Prostate gland (tissue), 2 donors: ENCODE measurements at regions not wholly inside any gene's neighbourhood (a gene's known extent, or its start where the extent isn't known, plus 50 kb on each side); places are given as distances from the start of the nearest gene placed in this dataset.

Experiments
- DNase-seq: peaks from one replicate; pipeline ENCODE4 v3.0.0-alpha.2; 2019; ENCODE audit warnings: low spot score
- H3K27ac ChIP-seq, 2 donors: fragments of 200-600 bp; sonication (generic); 2 replicates each; pipeline ENCODE4 v1.5.1; 2017 to 2019
- H3K27me3 ChIP-seq: fragments of 200-600 bp; sonication (generic); replicated peaks from 2 replicates; pipeline ENCODE4 v1.5.1; 2019; ENCODE audit not compliant: insufficient read depth
- H3K36me3 ChIP-seq, 2 donors: fragments of 200-600 bp; sonication (generic); 1 replicate in 1 of 2; 2 replicates in 1 of 2; pipeline versions ENCODE4 v1.5.1 to v1.8.1; 2017 to 2019
- H3K4me1 ChIP-seq: fragments of 200-600 bp; sonication (generic); replicated peaks from 2 replicates; pipeline ENCODE4 v1.5.1; 2019
- H3K4me3 ChIP-seq, 2 donors: fragments of 200-600 bp; sonication (generic); 2 replicates each; pipeline ENCODE4 v1.5.1; 2017 to 2019
- H3K9me3 ChIP-seq: fragments of 200-600 bp; sonication (generic); 2 replicates; pipeline ENCODE4 v1.5.1; 2017
- CTCF ChIP-seq, 4 experiments: fragments of 200-600 bp in 2 of 4; fragments of 450-650 bp in 2 of 4; sonication (generic) in 2 of 4; IDR thresholded peaks; 1 replicate in 3 of 4; 2 replicates in 1 of 4; pipeline ENCODE4 v1.5.1; 2016 to 2019; ENCODE audit warnings: antibody characterized with exemption in 4 of 4, mild to moderate bottlenecking in 2 of 4, moderate library complexity in 2 of 4
- POLR2A ChIP-seq: fragments of 450-650 bp; IDR thresholded peaks from one replicate; pipeline ENCODE4 v1.6.1; 2016; ENCODE audit warnings: antibody characterized with exemption, mild to moderate bottlenecking
- POLR2AphosphoS5 ChIP-seq: sonication (generic); formaldehyde crosslinking; IDR thresholded peaks from one replicate; pipeline ENCODE4 v1.6.1; 2017; ENCODE audit warnings: antibody characterized with exemption
- WGBS: methylation state at CpG from one replicate; pipeline ENCODE4 v1.1.5; 2018; 5-methylcytosine and 5-hydroxymethylcytosine counted together
- intact Hi-C: fragments of 100-400 bp; cut with DNase I; formaldehyde crosslinking; loops from one replicate; pipeline ENCODE4 v1.14.2; 2022

GRCh38 chr11:95549301-95549700, 240.3 kb downstream of the FAM76B start:
- Histone ChIP-seq H3K4me3 (no peak overlapping the region), H3K27ac (no peak overlapping the region), H3K4me1 (no peaks in the 10 kb centered on the region), H3K36me3 (no peaks in the 10 kb centered on the region), H3K27me3 (no peaks in the 10 kb centered on the region), H3K9me3 (no peaks in the 10 kb centered on the region)
- no peak for DNase-seq
- intact Hi-C loops = no loop called here
- WGBS = 61% methylated on average over 2 of the region's 2 CpGs
- TF ChIP-seq CTCF (IDR thresholded peaks at IDR 0.05) (no peak), POLR2AphosphoS5 (no peak), POLR2A (no peak)

GRCh38 chr11:95548416-95548815, 241.2 kb downstream of the FAM76B start:
- no peak for DNase-seq
- Histone ChIP-seq H3K4me1 (no peaks in the 10 kb centered on the region), H3K4me3 (no peak overlapping the region), H3K36me3 (no peaks in the 10 kb centered on the region), H3K9me3 (no peaks in the 10 kb centered on the region), H3K27me3 (no peaks in the 10 kb centered on the region), H3K27ac (no peak overlapping the region)
- no peak for TF ChIP-seq POLR2AphosphoS5
- no peak for TF ChIP-seq POLR2A
- no peak for TF ChIP-seq CTCF (IDR thresholded peaks at IDR 0.05)
- intact Hi-C loops = no loop called here

- no peaks in the 10 kb centered on the region for H3K9me3 ChIP-seq
- no peak for DNase-seq
- H3K27ac ChIP-seq = no peak overlapping the region
- intact Hi-C loops = no loop called here
- H3K27me3 ChIP-seq = no peaks in the 10 kb centered on the region
- no peaks in the 10 kb centered on the region for H3K4me1 ChIP-seq
- H3K36me3 ChIP-seq = no peaks in the 10 kb centered on the region
- H3K4me3 ChIP-seq = no peak overlapping the region
- TF ChIP-seq CTCF (IDR thresholded peaks at IDR 0.05) (no peak), POLR2A (no peak), POLR2AphosphoS5 (no peak)
Observed at GRCh38 chr11:95547976-95548375, 241.6 kb downstream of the FAM76B start.

- Histone ChIP-seq H3K27ac (no peak overlapping the region), H3K27me3 (no peaks in the 10 kb centered on the region), H3K36me3 (no peaks in the 10 kb centered on the region), H3K9me3 (no peaks in the 10 kb centered on the region), H3K4me1 (no peaks in the 10 kb centered on the region), H3K4me3 (no peak overlapping the region)
- no peak for DNase-seq
- TF ChIP-seq CTCF (IDR thresholded peaks at IDR 0.05) (no peak), POLR2A (no peak), POLR2AphosphoS5 (no peak)
- 71% methylated on average over 2 of the region's 2 CpGs for WGBS
- intact Hi-C loops = no loop called here
Observed at GRCh38 chr11:95547186-95547585, 242.4 kb downstream of the FAM76B start.

GRCh38 chr11:95545116-95545875, 244.3 kb downstream of the FAM76B start:
- H3K27ac ChIP-seq = no peak overlapping the region
- intact Hi-C loops = no loop called here
- no peaks in the 10 kb centered on the region for H3K4me1 ChIP-seq
- H3K36me3 ChIP-seq = no peaks in the 10 kb centered on the region
- no peak for DNase-seq
- no peaks in the 10 kb centered on the region for H3K9me3 ChIP-seq
- no peak overlapping the region for H3K4me3 ChIP-seq
- no peaks in the 10 kb centered on the region for H3K27me3 ChIP-seq
- TF ChIP-seq POLR2AphosphoS5 = no peak
- WGBS = 66% methylated on average over 9 of the region's 9 CpGs
